DOHH2 (cell line): ENCODE measurements at regions not wholly inside any gene's neighbourhood (a gene's known extent, or its start where the extent isn't known, plus 50 kb on each side); places are given as distances from the start of the nearest gene placed in this dataset.

ENCODE experiments used
- H3F3A ChIP-seq: fragments of 200-600 bp; sonication (generic), shearing (Covaris generic); 2 replicates; pipeline ENCODE4 v1.6.0; 2016; ENCODE audit warnings: antibody characterized with exemption, mild to moderate bottlenecking; ENCODE audit not compliant: control insufficient read depth, insufficient read depth
- H3K27ac ChIP-seq: fragments of 200-600 bp; sonication (generic); 2 replicates; pipeline ENCODE4 v1.5.1; 2014; ENCODE audit warnings: low read depth, mild to moderate bottlenecking, low read length, moderate library complexity
- H3K27me3 ChIP-seq: fragments of 200-600 bp; sonication (generic); 2 replicates; pipeline ENCODE4 v1.6.1; 2014; ENCODE audit warnings: mild to moderate bottlenecking, low read length, mixed read lengths; ENCODE audit not compliant: control insufficient read depth
- H3K36me3 ChIP-seq: fragments of 200-600 bp; sonication (generic); 2 replicates; pipeline ENCODE4 v1.6.1; 2014; ENCODE audit warnings: mild to moderate bottlenecking, low read length, moderate library complexity, mixed read lengths; ENCODE audit not compliant: control insufficient read depth
- H3K4me1 ChIP-seq: fragments of 200-600 bp; sonication (generic); 2 replicates; pipeline ENCODE4 v1.6.1; 2014; ENCODE audit warnings: mild to moderate bottlenecking, low read length, mixed read lengths; ENCODE audit not compliant: control insufficient read depth
- H3K4me2 ChIP-seq: fragments of 200-600 bp; sonication (generic); 2 replicates; pipeline ENCODE4 v1.6.0; 2014; ENCODE audit warnings: mild to moderate bottlenecking, low read length, moderate library complexity
- H3K4me3 ChIP-seq: fragments of 200-600 bp; sonication (generic); 2 replicates; pipeline ENCODE4 v1.5.1; 2014; ENCODE audit warnings: mild to moderate bottlenecking, low read length, mixed read lengths
- H3K79me2 ChIP-seq: fragments of 200-600 bp; sonication (generic); 2 replicates; pipeline ENCODE4 v1.6.1; 2014; ENCODE audit warnings: mild to moderate bottlenecking, low read length, mixed read lengths; ENCODE audit not compliant: control insufficient read depth
- H3K9me2 ChIP-seq: fragments of 200-600 bp; sonication (generic); replicated peaks from 2 replicates; pipeline ENCODE4 v1.6.1; 2014; ENCODE audit warnings: mild to moderate bottlenecking, low read length, mixed read lengths; ENCODE audit not compliant: control insufficient read depth
- H3K9me3 ChIP-seq: fragments of 200-600 bp; sonication (generic); 2 replicates; pipeline ENCODE4 v1.6.1; 2014; ENCODE audit warnings: antibody characterized with exemption, low read length, mixed read lengths; ENCODE audit not compliant: control insufficient read depth, insufficient read depth
- H4K20me1 ChIP-seq: fragments of 200-600 bp; sonication (generic); 2 replicates; pipeline ENCODE4 v1.6.0; 2014; ENCODE audit warnings: low read depth, mild to moderate bottlenecking, antibody characterized with exemption, low read length, moderate library complexity; ENCODE audit not compliant: control insufficient read depth, insufficient read depth
- EZH2phosphoT487 ChIP-seq: fragments of 200-600 bp; sonication (generic); IDR thresholded peaks from 2 replicates; pipeline ENCODE4 v1.6.1; 2017; ENCODE audit warnings: borderline replicate concordance, mild to moderate bottlenecking, antibody characterized with exemption, low read length, moderate library complexity, mixed read lengths
- TF ChIP-seq, protein P1 (sequence below): fragments of 200-600 bp; sonication (generic); IDR thresholded peaks from one replicate; pipeline ENCODE4 v1.5.1; 2014; ENCODE audit warnings: antibody characterized with exemption, mild to moderate bottlenecking, low read depth, low read length; ENCODE audit not compliant: poor library complexity, severe bottlenecking

DNA sequence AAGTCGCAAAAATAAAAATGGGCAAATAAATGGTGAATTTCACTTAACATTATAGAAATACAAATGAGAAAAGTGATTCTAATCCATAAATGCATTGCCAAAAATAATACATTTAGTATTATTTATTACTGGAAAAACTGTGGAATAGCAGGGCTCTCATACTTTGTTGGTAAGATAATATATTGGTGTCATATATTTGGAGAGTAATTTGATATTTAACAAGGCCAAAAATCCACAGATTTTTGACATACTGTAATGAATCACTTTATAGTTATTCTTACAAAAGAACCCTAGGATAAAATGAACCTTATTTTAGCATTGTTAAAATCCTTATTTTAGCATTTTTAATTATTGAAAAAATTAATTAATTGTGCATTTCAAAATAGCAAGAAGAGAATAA is 397.2 kb upstream of the DAB2 start:
- no peak overlapping the region for H3K4me3 ChIP-seq
- H3K4me2 ChIP-seq: no peak overlapping the region
- H4K20me1 ChIP-seq: no peaks in the 10 kb centered on the region
- TF ChIP-seq, protein P1, sequence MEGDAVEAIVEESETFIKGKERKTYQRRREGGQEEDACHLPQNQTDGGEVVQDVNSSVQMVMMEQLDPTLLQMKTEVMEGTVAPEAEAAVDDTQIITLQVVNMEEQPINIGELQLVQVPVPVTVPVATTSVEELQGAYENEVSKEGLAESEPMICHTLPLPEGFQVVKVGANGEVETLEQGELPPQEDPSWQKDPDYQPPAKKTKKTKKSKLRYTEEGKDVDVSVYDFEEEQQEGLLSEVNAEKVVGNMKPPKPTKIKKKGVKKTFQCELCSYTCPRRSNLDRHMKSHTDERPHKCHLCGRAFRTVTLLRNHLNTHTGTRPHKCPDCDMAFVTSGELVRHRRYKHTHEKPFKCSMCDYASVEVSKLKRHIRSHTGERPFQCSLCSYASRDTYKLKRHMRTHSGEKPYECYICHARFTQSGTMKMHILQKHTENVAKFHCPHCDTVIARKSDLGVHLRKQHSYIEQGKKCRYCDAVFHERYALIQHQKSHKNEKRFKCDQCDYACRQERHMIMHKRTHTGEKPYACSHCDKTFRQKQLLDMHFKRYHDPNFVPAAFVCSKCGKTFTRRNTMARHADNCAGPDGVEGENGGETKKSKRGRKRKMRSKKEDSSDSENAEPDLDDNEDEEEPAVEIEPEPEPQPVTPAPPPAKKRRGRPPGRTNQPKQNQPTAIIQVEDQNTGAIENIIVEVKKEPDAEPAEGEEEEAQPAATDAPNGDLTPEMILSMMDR: no peak
- no peak for TF ChIP-seq EZH2phosphoT487
- no peaks in the 10 kb centered on the region for H3K27me3 ChIP-seq
- H3F3A ChIP-seq: no peaks in the 10 kb centered on the region
- H3K4me1 ChIP-seq: no peaks in the 10 kb centered on the region
- no peaks in the 10 kb centered on the region for H3K36me3 ChIP-seq
- H3K9me2 ChIP-seq: no peaks in the 10 kb centered on the region
- H3K79me2 ChIP-seq: no peaks in the 10 kb centered on the region
- no peaks in the 10 kb centered on the region for H3K9me3 ChIP-seq
- no peak overlapping the region for H3K27ac ChIP-seq

DNA sequence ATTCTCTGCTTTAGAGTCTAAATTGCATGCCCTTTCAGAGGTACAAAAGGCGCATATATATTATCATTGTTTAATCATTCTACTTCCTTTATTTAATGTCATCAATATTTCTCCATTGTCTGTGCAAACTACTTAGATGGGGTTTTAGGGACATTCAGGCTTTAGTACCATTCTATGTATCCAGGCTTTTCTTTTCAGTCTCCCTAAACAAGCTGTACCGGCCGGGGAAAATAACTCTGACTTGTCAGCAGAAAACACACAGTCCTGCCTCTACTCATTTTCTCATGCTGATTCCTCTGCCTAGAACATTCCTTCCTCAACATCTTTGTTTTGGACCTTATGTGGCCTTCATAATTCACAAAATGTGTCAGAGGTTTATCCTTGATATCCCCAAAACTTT is 392.1 kb upstream of the DAB2 start:
- H3F3A ChIP-seq: no peaks in the 10 kb centered on the region
- no peaks in the 10 kb centered on the region for H3K9me3 ChIP-seq
- no peaks in the 10 kb centered on the region for H3K9me2 ChIP-seq
- no peak for TF ChIP-seq EZH2phosphoT487
- H3K36me3 ChIP-seq: no peaks in the 10 kb centered on the region
- H3K79me2 ChIP-seq: no peaks in the 10 kb centered on the region
- H3K27ac ChIP-seq: no peak overlapping the region
- no peaks in the 10 kb centered on the region for H3K27me3 ChIP-seq
- no peak overlapping the region for H3K4me3 ChIP-seq
- H4K20me1 ChIP-seq: no peaks in the 10 kb centered on the region
- H3K4me2 ChIP-seq: no peak overlapping the region
- H3K4me1 ChIP-seq: no peaks in the 10 kb centered on the region

GRCh38 chr5:39816156-39816845 is 391.5 kb upstream of the DAB2 start:
- H3K9me3 ChIP-seq: no peaks in the 10 kb centered on the region
- H3K4me1 ChIP-seq: no peaks in the 10 kb centered on the region
- no peaks in the 10 kb centered on the region for H3F3A ChIP-seq
- no peaks in the 10 kb centered on the region for H3K27me3 ChIP-seq
- no peak overlapping the region for H3K4me3 ChIP-seq
- no peak overlapping the region for H3K27ac ChIP-seq
- H3K36me3 ChIP-seq: no peaks in the 10 kb centered on the region
- H3K4me2 ChIP-seq: no peak overlapping the region
- no peaks in the 10 kb centered on the region for H3K79me2 ChIP-seq
- no peaks in the 10 kb centered on the region for H4K20me1 ChIP-seq
- TF ChIP-seq EZH2phosphoT487: no peak
- TF ChIP-seq, protein P1: no peak
- H3K9me2 ChIP-seq: no peaks in the 10 kb centered on the region

GRCh38 chr5:39815711-39816110 is 390.9 kb upstream of the DAB2 start:
- H3K36me3 ChIP-seq: no peaks in the 10 kb centered on the region

More at GRCh38 chr5:39815711-39816110, 390.9 kb upstream of the DAB2 start:
- Histone ChIP-seq H3K4me2 (no peak overlapping the region), H3K27me3 (no peaks in the 10 kb centered on the region), H3K4me3 (no peak overlapping the region), H3K9me2 (no peaks in the 10 kb centered on the region), H3F3A (no peaks in the 10 kb centered on the region), H3K79me2 (no peaks in the 10 kb centered on the region), H3K4me1 (no peaks in the 10 kb centered on the region), H3K9me3 (no peaks in the 10 kb centered on the region), H4K20me1 (no peaks in the 10 kb centered on the region), H3K27ac (no peak overlapping the region)
- no peak for TF ChIP-seq EZH2phosphoT487
- TF ChIP-seq, protein P1: no peak
